Duodenal mucosa (tissue), 2 donors: ENCODE measurements at regions not wholly inside any gene's neighbourhood (a gene's known extent, or its start where the extent isn't known, plus 50 kb on each side); places are given as distances from the start of the nearest gene placed in this dataset.

ENCODE experiments used
- H3K27ac ChIP-seq: one replicate; pipeline ENCODE4 v1.7.0; 2013; ENCODE audit warnings: low read depth, low read length
- H3K27me3 ChIP-seq, 2 donors: one replicate each; pipeline ENCODE4 v1.7.0; 2013; ENCODE audit warnings: low read length in 2 of 2, control low read depth in 1 of 2; ENCODE audit not compliant: insufficient read depth in 2 of 2, control insufficient read depth in 1 of 2
- H3K36me3 ChIP-seq, 2 donors: one replicate each; pipeline ENCODE4 v1.7.0; 2013; ENCODE audit warnings: low read length in 2 of 2, control low read depth in 1 of 2; ENCODE audit not compliant: insufficient read depth in 2 of 2, control insufficient read depth in 1 of 2
- H3K4me1 ChIP-seq, 2 donors: one replicate each; pipeline ENCODE4 v1.7.0; 2013; ENCODE audit warnings: low read length in 2 of 2, control low read depth in 1 of 2; ENCODE audit not compliant: insufficient read depth in 2 of 2, control insufficient read depth in 1 of 2
- H3K4me3 ChIP-seq, 2 donors: one replicate each; pipeline ENCODE4 v1.7.0; 2013; ENCODE audit warnings: low read length in 2 of 2, low read depth in 1 of 2
- H3K9ac ChIP-seq, 2 donors: one replicate each; pipeline ENCODE4 v1.7.0; 2013; ENCODE audit warnings: low read length in 2 of 2, low read depth in 1 of 2
- H3K9me3 ChIP-seq, 2 donors: one replicate each; pipeline ENCODE4 v1.7.0; 2013; ENCODE audit warnings: low read length in 2 of 2, control low read depth in 1 of 2; ENCODE audit not compliant: control insufficient read depth in 1 of 2

DNA sequence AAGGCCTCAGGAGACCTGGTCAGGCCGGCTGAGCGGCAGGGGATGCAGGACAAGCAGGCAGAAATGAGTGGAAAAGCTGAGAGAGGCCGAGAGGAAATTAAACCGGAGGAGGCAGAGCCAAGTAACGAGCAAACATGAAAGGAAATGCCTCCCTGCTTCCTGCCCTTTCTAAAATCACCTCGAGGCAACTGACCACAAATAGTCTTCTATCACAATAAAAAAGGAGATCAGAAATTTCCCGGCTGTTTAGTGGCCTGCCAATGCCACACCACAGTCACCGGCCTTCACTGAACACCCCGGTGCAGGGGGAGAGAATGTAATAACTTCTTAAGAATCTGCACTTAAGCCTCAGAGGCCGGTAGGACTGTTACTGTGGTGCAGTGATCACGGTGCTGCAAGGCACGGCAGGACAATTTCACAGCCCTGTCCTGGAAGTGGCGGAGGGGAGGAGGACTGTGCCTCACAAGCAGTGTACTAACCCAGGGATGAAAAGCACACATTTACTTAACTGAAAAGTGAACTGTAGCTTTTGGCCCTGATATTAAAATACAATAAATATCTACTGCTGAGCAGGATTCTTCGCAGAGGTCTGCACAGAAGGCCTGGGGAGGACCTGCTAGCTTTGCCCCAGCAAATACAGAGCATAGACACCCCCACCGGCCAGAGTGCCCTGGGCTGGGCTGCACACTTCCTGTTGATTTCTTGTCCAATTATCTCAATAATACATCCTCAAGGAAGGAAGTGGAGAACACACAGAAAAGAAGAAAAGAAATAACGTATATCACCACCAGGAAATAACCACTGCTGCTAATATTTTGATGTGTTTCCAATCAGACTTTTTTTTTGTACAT lies 183.5 kb upstream of the NSMCE3 start:
- Histone ChIP-seq H3K27ac (no peak overlapping the region), H3K36me3 (no peaks in the 10 kb centered on the region), H3K9ac (no peak overlapping the region), H3K9me3 (no peaks in the 10 kb centered on the region), H3K27me3 (no peaks in the 10 kb centered on the region), H3K4me3 (no peak overlapping the region), H3K4me1 (no peaks in the 10 kb centered on the region)

DNA sequence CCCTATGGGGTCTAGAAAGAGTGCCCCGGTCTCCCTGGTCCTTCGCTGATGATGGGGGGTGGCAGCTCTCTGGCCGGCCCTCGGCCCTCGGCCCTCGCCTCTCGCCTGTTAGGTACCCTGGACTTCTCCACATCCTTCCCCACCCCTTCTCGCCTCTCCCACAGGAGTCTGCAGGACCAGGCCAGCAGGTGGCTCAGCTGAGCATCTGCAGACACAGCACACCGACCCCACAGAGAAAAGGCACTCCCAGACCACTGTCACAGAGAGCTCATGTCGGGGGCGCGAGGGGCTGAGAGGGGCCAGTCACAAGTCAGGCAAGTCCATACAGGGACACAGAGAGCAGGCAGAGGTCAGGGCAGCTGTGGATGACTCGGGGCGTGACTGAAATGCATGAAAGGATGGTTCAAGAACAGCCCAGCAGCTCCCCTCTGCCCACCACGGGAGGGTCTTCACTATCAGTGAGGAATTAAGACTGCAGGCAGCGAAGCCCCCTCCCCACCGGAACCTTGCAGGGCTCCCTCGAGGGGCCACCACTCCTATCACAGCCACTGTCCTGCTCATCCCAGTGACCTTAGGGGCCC lies 181.7 kb upstream of the NSMCE3 start:
- no peaks in the 10 kb centered on the region for H3K9me3 ChIP-seq
- no peaks in the 10 kb centered on the region for H3K4me1 ChIP-seq
- H3K9ac ChIP-seq = no peak overlapping the region
- no peak overlapping the region for H3K27ac ChIP-seq
- no peaks in the 10 kb centered on the region for H3K36me3 ChIP-seq
- no peak overlapping the region for H3K4me3 ChIP-seq
- no peaks in the 10 kb centered on the region for H3K27me3 ChIP-seq

DNA sequence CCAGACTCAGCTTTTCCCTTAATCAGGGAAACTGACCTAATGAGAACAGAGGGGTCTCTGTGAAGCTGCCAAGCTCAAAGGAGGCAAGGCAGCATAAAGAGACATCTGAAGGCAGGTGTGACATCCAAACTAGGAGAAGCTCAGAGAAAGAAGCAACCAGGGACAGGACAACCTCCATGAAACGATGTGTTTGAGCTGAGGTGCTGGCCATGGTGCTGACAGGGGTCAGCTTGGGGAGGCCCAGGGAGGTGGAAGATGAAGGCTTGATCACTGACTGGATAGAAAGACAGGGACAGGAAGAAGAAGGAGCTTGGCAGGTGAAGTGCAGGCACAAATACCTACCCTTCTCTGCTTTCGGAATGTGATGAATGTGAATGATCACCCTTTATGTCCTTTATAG lies 179.5 kb upstream of the NSMCE3 start:
- Histone ChIP-seq H3K9ac (no peak overlapping the region), H3K4me3 (no peak overlapping the region), H3K27me3 (no peaks in the 10 kb centered on the region), H3K4me1 (no peaks in the 10 kb centered on the region), H3K36me3 (no peaks in the 10 kb centered on the region), H3K27ac (no peak overlapping the region), H3K9me3 (no peaks in the 10 kb centered on the region)

DNA sequence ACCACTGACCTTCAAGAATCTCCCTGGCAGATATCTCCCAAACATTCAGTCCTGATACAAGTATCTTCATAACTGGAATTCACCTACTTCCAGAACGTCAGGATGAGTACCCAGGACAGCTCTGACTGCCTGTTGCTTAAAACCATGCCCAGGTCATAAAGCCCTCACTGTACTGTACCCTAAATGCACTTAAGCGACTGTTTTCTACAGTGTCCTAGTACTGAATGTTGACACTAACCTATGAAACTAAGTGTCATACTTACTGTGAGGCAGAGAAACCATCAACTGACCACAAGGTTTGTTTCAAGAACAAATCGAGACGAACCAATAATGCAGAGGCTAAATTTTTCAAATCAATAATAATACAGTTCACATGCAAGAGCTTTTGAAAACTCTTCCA lies 178.7 kb upstream of the NSMCE3 start:
- no peak overlapping the region for H3K4me3 ChIP-seq
- H3K36me3 ChIP-seq = no peaks in the 10 kb centered on the region
- no peak overlapping the region for H3K27ac ChIP-seq
- H3K27me3 ChIP-seq = no peaks in the 10 kb centered on the region
- H3K4me1 ChIP-seq = no peaks in the 10 kb centered on the region
- H3K9ac ChIP-seq = no peak overlapping the region
- H3K9me3 ChIP-seq = no peaks in the 10 kb centered on the region

DNA sequence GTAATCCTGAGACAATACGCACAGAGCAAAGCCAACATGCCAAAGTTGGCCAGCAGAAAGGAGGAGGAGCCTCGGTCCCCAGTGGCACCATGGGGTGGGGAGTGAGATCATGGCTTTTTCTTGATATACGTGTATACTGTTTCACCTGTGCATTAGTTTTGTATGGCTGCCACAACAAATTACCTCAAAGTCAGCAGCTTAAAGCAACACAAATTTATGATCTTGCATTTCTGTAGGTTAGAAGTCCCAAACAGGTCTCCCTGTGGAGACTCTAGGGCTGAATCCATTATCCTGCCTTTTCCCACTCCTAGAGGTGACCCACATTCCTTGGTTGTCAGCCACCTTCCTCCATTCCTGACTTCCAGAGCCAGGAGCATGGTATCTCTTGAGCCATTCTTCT lies 176.9 kb upstream of the NSMCE3 start:
- Histone ChIP-seq H3K9ac (no peak overlapping the region), H3K36me3 (no peaks in the 10 kb centered on the region), H3K4me1 (no peaks in the 10 kb centered on the region), H3K27me3 (no peaks in the 10 kb centered on the region), H3K4me3 (no peak overlapping the region), H3K9me3 (no peaks in the 10 kb centered on the region), H3K27ac (no peak overlapping the region)

DNA sequence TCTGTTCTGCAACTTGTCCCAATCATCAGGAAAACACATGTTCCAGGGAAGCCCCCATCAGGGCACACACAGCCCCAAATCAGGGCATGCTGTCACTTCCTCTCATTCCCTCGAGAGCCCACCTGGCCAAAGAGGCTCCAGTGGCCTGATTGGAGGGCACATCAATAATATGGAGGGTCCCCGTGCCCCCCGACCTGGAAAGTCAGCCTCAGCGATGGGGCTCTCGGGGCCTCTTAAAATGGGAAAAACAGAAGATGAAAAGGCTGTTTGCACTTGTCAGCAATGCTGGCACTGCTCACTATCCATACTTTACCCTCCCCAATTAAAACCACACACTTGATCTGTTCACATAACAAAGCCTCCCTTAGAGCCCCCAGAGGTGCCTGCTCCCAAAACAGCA lies 172.9 kb upstream of the NSMCE3 start:
- Histone ChIP-seq H3K9me3 (no peaks in the 10 kb centered on the region), H3K4me1 (peaks cover 2 to 5% of the 10 kb centered on the region in 2 donors), H3K4me3 (no peak overlapping the region), H3K9ac (no peak overlapping the region), H3K36me3 (no peaks in the 10 kb centered on the region), H3K27me3 (no peaks in the 10 kb centered on the region), H3K27ac (no peak overlapping the region)

DNA sequence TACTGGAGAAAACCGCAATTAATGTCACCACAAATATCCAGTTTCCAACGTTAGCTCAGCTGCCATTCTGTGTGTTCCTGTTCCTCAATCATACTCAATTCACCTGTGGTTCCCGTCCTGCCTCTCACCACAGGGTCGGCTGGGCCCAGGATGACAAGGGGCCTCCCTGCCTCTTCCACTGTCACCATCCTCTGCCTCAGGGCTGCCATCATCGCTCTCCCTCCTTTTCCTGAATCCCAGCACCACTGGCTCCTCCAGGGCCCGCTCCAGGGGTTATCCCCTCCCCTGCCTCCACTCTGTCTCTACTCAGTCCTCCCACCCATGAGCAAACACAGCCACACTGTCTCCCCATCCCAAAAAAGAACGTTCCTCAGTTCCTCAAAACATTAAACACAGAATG lies 170.9 kb upstream of the NSMCE3 start:
- no peaks in the 10 kb centered on the region for H3K36me3 ChIP-seq
- no peak overlapping the region for H3K27ac ChIP-seq
- no peak overlapping the region for H3K4me3 ChIP-seq

DNA sequence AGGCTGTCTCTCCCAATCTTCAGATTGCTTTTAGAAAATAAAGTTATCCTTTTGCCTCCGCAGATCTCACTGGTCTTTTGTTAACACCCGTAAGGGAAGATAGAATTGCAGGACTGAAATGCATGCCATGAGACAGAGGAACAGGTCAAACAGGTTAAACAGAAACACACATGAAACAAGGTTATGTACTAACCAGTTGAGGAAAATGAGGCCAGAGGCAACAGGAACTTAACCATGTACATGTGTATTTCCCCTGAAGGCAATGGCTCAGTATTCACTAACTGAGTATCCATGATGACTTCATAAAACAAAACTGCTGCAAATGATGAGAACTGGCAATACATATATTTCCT lies 169.1 kb upstream of the NSMCE3 start:
- Histone ChIP-seq H3K27me3 (no peaks in the 10 kb centered on the region), H3K4me3 (no peak overlapping the region), H3K36me3 (no peaks in the 10 kb centered on the region), H3K9me3 (no peaks in the 10 kb centered on the region), H3K4me1 (peaks cover 2 to 5% of the 10 kb centered on the region in 2 donors), H3K9ac (no peak overlapping the region), H3K27ac (no peak overlapping the region)

More for the DNA sequence above, 170.9 kb upstream of the NSMCE3 start:
- no peaks in the 10 kb centered on the region for H3K27me3 ChIP-seq
- H3K9ac ChIP-seq = no peak overlapping the region
- no peaks in the 10 kb centered on the region for H3K9me3 ChIP-seq
- peaks cover 2 to 5% of the 10 kb centered on the region in 2 donors for H3K4me1 ChIP-seq

DNA sequence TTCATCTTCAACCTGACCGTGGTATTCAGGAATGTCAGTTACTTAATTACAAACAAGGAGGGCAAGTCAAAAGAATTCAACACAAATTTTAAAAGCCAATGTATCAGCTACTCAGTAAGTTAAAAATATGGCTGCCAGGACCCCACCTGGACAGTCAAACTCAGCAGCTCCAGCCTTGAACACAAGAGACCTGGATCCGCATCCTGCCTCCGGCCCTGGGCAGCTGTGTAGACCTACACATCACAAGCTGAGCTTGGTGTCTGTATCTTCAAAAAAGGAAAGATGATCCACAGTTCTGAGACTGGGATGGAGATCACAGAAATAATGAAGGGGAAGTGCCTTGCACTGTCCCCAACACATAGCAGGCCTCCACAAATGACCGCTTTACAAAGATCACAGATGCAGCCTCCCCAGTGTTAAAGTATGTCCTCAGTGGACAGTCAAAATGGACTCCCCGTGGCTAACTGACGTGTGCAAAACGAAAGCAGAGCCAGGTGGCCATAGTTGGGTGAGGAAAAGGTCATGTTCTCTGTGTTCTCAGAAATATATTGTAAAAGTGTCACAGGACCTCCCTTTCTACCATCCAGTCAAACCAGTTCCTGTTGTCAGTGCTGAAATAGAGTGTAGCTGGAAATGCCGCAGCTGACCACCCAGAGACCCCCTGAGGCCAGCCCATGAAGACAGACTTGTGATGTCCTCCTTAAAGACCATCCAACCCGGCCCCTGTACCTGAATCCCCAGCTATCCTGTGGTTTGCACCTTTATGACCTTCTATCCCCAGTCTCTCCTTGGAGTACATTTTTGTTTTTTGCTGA lies 168.5 kb upstream of the NSMCE3 start:
- no peaks in the 10 kb centered on the region for H3K27me3 ChIP-seq
- no peaks in the 10 kb centered on the region for H3K36me3 ChIP-seq
- H3K4me1 ChIP-seq = peaks cover 2 to 5% of the 10 kb centered on the region in 2 donors

DNA sequence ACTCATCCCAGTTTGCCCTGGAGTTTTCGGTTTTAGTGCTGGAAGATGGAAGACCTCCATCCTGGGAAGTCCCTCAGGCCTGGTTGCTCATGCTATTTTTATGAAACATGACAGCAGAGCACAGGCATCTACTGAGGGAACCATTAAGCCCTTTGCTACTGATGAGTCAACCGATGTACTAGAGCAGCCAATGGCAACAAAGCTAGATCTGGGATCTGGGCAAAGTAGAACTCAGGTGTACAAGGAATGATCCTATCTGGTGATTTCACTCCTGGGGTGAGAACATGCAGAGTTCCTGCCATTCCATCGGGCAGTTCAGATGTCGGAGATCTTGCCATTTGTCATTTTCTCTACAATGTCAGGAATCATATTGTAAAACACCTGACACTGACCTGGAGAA lies 166.2 kb upstream of the NSMCE3 start:
- Histone ChIP-seq H3K27ac (no peak overlapping the region), H3K4me3 (no peak overlapping the region), H3K36me3 (no peaks in the 10 kb centered on the region), H3K9ac (no peak overlapping the region), H3K27me3 (no peaks in the 10 kb centered on the region), H3K9me3 (no peaks in the 10 kb centered on the region), H3K4me1 (peaks cover 2 to 5% of the 10 kb centered on the region in 2 donors)

More for the DNA sequence above, 168.5 kb upstream of the NSMCE3 start:
- H3K9me3 ChIP-seq = no peaks in the 10 kb centered on the region
- H3K9ac ChIP-seq = no peak overlapping the region
- no peak overlapping the region for H3K27ac ChIP-seq
- H3K4me3 ChIP-seq = no peak overlapping the region
